ENCODE measurements at regions not wholly inside any gene's neighbourhood (a gene's known extent, or its start where the extent isn't known, plus 50 kb on each side); places are given as distances from the start of the nearest gene placed in this dataset.

- Histone ChIP-seq H3K4me3 (ENCODE audit: low read length) (no peak overlapping the region), H3K36me3 (ENCODE audit: low read depth, low read length) (no peaks in the 10 kb centered on the region), H3K9me3 (ENCODE audit: low read length) (no peaks in the 10 kb centered on the region), H3K79me2 (ENCODE audit: low read length) (no peaks in the 10 kb centered on the region), H3K27me3 (ENCODE audit: low read length) (peaks cover 22% of the 10 kb centered on the region), H3K4me2 (ENCODE audit: low read length) (no peak overlapping the region), H3K27ac (ENCODE audit: low read length) (no peak overlapping the region), H3K4me1 (ENCODE audit: insufficient read depth, low read length) (no peaks in the 10 kb centered on the region), H3K9me2 (replicated peaks; ENCODE audit: low read length) (no peaks in the 10 kb centered on the region), H3F3A (ENCODE audit: low read length, unreplicated experiment) (no peaks in the 10 kb centered on the region), H3K9ac (ENCODE audit: low read length) (no peak overlapping the region), H4K20me1 (ENCODE audit: low read length) (no peaks in the 10 kb centered on the region), H2AFZ (ENCODE audit: low read length) (no peak overlapping the region)
- ATAC-seq (no peak), DNase-seq (no peak)
- ChIA-PET POLR2A (ENCODE audit: unreplicated experiment) (no interaction called here), CTCF (no interaction called here)
- BruUV-seq (replicated peaks) = no TSS peak
- TF ChIP-seq EZH2 (IDR thresholded peaks at IDR 0.05; ENCODE audit: low read length, unreplicated experiment) (no peak), CTCF (conservative IDR thresholded peaks at IDR 0.05; ENCODE audit: low read depth, low read length) (no peak), EZH2phosphoT487 (IDR thresholded peaks at IDR 0.05; ENCODE audit: borderline replicate concordance, low read length) (no peak)
- intact Hi-C loops (cut with micrococcal nuclease) = no loop called here
These were observed 86.2 kb downstream of the TLR5 start for GRCh38 chr1:223056802-223057201.

GRCh38 chr1:223057569-223058093 lies 85.4 kb downstream of the TLR5 start:
- DNase-seq = no peak
- Histone ChIP-seq H3K9me3 (ENCODE audit: low read length) (no peaks in the 10 kb centered on the region), H3K4me1 (ENCODE audit: insufficient read depth, low read length) (no peaks in the 10 kb centered on the region), H3K27ac (ENCODE audit: low read length) (no peak overlapping the region), H2AFZ (ENCODE audit: low read length) (no peak overlapping the region), H3K9ac (ENCODE audit: low read length) (no peak overlapping the region), H3K27me3 (ENCODE audit: low read length) (peaks cover 22% of the 10 kb centered on the region), H3K36me3 (ENCODE audit: low read depth, low read length) (no peaks in the 10 kb centered on the region), H3K79me2 (ENCODE audit: low read length) (no peaks in the 10 kb centered on the region), H3K4me2 (ENCODE audit: low read length) (no peak overlapping the region), H3F3A (ENCODE audit: low read length, unreplicated experiment) (no peaks in the 10 kb centered on the region), H3K9me2 (replicated peaks; ENCODE audit: low read length) (no peaks in the 10 kb centered on the region), H4K20me1 (ENCODE audit: low read length) (no peaks in the 10 kb centered on the region), H3K4me3 (ENCODE audit: low read length) (no peak overlapping the region)
- POLR2A ChIA-PET (ENCODE audit: unreplicated experiment) = no interaction called here
- TF ChIP-seq CTCF (conservative IDR thresholded peaks at IDR 0.05; ENCODE audit: low read depth, low read length) (no peak), EZH2phosphoT487 (IDR thresholded peaks at IDR 0.05; ENCODE audit: borderline replicate concordance, low read length) (no peak), EZH2 (IDR thresholded peaks at IDR 0.05; ENCODE audit: low read length, unreplicated experiment) (no peak)
- CTCF ChIA-PET = interaction anchor here (1.1 kb wide), 1 partner anchor 32 kb away, joined by 4 read pairs; no protein-coding TSS in a partner anchor
- no peak for ATAC-seq
- no TSS peak for BruUV-seq (replicated peaks)
- intact Hi-C loops (cut with micrococcal nuclease) = no loop called here

All from PC-3 (cell line).